WTC11 (cell line): ENCODE measurements at regions not wholly inside any gene's neighbourhood (a gene's known extent, or its start where the extent isn't known, plus 50 kb on each side); places are given as distances from the start of the nearest gene placed in this dataset.

Experiments used
- CREB1 ChIP-seq: sonication (generic); formaldehyde crosslinking; IDR thresholded peaks from 2 replicates; pipeline ENCODE4 v1.8.0; 2023; ENCODE audit warnings: mild to moderate bottlenecking, missing genetic modification reagents
- CTCF ChIP-seq: fragments of 200-600 bp; IDR thresholded peaks from 2 replicates; pipeline ENCODE4 v1.8.0; 2022; ENCODE audit warnings: antibody characterized with exemption
- ETV6 ChIP-seq: sonication (generic); formaldehyde crosslinking; IDR thresholded peaks from 2 replicates; pipeline ENCODE4 v1.8.1; 2022; ENCODE audit warnings: mild to moderate bottlenecking, missing genetic modification reagents
- FOXJ3 ChIP-seq: sonication (generic); formaldehyde crosslinking; IDR thresholded peaks from 2 replicates; pipeline ENCODE4 v1.9.0; 2021; ENCODE audit warnings: missing genetic modification reagents, mild to moderate bottlenecking, borderline replicate concordance
- FOXP1 ChIP-seq: sonication (generic); formaldehyde crosslinking; IDR thresholded peaks from 2 replicates; pipeline ENCODE4 v1.8.0; 2022; ENCODE audit warnings: missing genetic modification reagents, mild to moderate bottlenecking, moderate library complexity, borderline replicate concordance
- HMGXB4 ChIP-seq: sonication (generic); formaldehyde crosslinking; IDR thresholded peaks from 2 replicates; pipeline ENCODE4 v1.8.1; 2023; ENCODE audit warnings: mild to moderate bottlenecking, moderate library complexity, missing genetic modification reagents
- MAX ChIP-seq: sonication (generic); formaldehyde crosslinking; IDR thresholded peaks from 2 replicates; pipeline ENCODE4 v1.8.0; 2022; ENCODE audit warnings: mild to moderate bottlenecking, missing genetic modification reagents
- NR1H2 ChIP-seq: sonication (generic); formaldehyde crosslinking; IDR thresholded peaks from 2 replicates; pipeline ENCODE4 v1.9.0; 2021; ENCODE audit warnings: mild to moderate bottlenecking, moderate library complexity, missing genetic modification reagents
- SP1 ChIP-seq: sonication (generic); formaldehyde crosslinking; conservative IDR thresholded peaks from 2 replicates; pipeline ENCODE4 v1.8.1; 2022; ENCODE audit warnings: missing genetic modification reagents
- ZBTB21 ChIP-seq: sonication (generic); formaldehyde crosslinking; IDR thresholded peaks from 2 replicates; pipeline ENCODE4 v1.8.1; 2023; ENCODE audit warnings: mild to moderate bottlenecking, missing genetic modification reagents, borderline replicate concordance
- TF ChIP-seq, protein P1 (sequence below): sonication (generic); formaldehyde crosslinking; IDR thresholded peaks from 2 replicates; pipeline ENCODE4 v1.8.1; 2023; ENCODE audit warnings: mild to moderate bottlenecking, missing genetic modification reagents
- TF ChIP-seq, protein P2 (sequence below): sonication (generic); formaldehyde crosslinking; IDR thresholded peaks from 2 replicates; pipeline ENCODE4 v1.8.1; 2023; ENCODE audit warnings: mild to moderate bottlenecking, missing genetic modification reagents, borderline replicate concordance

GRCh38 chr13:26495750-26496149 lies 61.7 kb upstream of the WASF3 start:
- TF ChIP-seq CREB1 (CRISPR knock-in tag) (no peak), CTCF (no peak), FOXP1 (CRISPR knock-in tag) (no peak), ETV6 (CRISPR knock-in tag) (no peak), FOXJ3 (CRISPR knock-in tag) (no peak), MAX (CRISPR knock-in tag) (no peak), ZBTB21 (CRISPR knock-in tag) (no peak), NR1H2 (CRISPR knock-in tag) (no peak), SP1 (CRISPR knock-in tag) (no peak), HMGXB4 (CRISPR knock-in tag) (no peak)
- TF ChIP-seq, protein P1, sequence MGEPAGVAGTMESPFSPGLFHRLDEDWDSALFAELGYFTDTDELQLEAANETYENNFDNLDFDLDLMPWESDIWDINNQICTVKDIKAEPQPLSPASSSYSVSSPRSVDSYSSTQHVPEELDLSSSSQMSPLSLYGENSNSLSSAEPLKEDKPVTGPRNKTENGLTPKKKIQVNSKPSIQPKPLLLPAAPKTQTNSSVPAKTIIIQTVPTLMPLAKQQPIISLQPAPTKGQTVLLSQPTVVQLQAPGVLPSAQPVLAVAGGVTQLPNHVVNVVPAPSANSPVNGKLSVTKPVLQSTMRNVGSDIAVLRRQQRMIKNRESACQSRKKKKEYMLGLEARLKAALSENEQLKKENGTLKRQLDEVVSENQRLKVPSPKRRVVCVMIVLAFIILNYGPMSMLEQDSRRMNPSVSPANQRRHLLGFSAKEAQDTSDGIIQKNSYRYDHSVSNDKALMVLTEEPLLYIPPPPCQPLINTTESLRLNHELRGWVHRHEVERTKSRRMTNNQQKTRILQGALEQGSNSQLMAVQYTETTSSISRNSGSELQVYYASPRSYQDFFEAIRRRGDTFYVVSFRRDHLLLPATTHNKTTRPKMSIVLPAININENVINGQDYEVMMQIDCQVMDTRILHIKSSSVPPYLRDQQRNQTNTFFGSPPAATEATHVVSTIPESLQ: no peak
- TF ChIP-seq, protein P2, sequence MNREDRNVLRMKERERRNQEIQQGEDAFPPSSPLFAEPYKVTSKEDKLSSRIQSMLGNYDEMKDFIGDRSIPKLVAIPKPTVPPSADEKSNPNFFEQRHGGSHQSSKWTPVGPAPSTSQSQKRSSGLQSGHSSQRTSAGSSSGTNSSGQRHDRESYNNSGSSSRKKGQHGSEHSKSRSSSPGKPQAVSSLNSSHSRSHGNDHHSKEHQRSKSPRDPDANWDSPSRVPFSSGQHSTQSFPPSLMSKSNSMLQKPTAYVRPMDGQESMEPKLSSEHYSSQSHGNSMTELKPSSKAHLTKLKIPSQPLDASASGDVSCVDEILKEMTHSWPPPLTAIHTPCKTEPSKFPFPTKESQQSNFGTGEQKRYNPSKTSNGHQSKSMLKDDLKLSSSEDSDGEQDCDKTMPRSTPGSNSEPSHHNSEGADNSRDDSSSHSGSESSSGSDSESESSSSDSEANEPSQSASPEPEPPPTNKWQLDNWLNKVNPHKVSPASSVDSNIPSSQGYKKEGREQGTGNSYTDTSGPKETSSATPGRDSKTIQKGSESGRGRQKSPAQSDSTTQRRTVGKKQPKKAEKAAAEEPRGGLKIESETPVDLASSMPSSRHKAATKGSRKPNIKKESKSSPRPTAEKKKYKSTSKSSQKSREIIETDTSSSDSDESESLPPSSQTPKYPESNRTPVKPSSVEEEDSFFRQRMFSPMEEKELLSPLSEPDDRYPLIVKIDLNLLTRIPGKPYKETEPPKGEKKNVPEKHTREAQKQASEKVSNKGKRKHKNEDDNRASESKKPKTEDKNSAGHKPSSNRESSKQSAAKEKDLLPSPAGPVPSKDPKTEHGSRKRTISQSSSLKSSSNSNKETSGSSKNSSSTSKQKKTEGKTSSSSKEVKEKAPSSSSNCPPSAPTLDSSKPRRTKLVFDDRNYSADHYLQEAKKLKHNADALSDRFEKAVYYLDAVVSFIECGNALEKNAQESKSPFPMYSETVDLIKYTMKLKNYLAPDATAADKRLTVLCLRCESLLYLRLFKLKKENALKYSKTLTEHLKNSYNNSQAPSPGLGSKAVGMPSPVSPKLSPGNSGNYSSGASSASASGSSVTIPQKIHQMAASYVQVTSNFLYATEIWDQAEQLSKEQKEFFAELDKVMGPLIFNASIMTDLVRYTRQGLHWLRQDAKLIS: no peak
